Stomach (tissue), 4 donors: ENCODE measurements at regions not wholly inside any gene's neighbourhood (a gene's known extent, or its start where the extent isn't known, plus 50 kb on each side); places are given as distances from the start of the nearest gene placed in this dataset.

ENCODE experiments used
- CTCF ChIP-seq, 7 experiments: fragments of 450-650 bp in 4 of 7; fragments of 200-600 bp in 3 of 7; sonication (generic) in 3 of 7; IDR thresholded peaks; one replicate each; pipeline ENCODE4 v1.5.1; 2016 to 2019; ENCODE audit warnings: antibody characterized with exemption in 7 of 7, control low read depth in 2 of 7, mild to moderate bottlenecking in 1 of 7
- POLR2A ChIP-seq, 4 donors: fragments of 450-650 bp; IDR thresholded peaks; one replicate each; pipeline ENCODE4 v1.6.1; 2016; ENCODE audit warnings: antibody characterized with exemption in 4 of 4, control low read depth in 2 of 4, mild to moderate bottlenecking in 1 of 4, moderate library complexity in 1 of 4
- POLR2AphosphoS5 ChIP-seq, 3 donors: sonication (generic); formaldehyde crosslinking; IDR thresholded peaks; one replicate each; pipeline ENCODE4 v1.6.1; 2016; ENCODE audit warnings: antibody characterized with exemption in 3 of 3

GRCh38 chr3:177725165-177725564, 527.9 kb upstream of the TBL1XR1 start:
- TF ChIP-seq CTCF (IDR thresholded peaks at IDR 0.05): no peak
- no peak for TF ChIP-seq POLR2A (IDR thresholded peaks at IDR 0.05)
- TF ChIP-seq POLR2AphosphoS5 (IDR thresholded peaks at IDR 0.05): no peak
